ENCODE measurements at regions not wholly inside any gene's neighbourhood (a gene's known extent, or its start where the extent isn't known, plus 50 kb on each side); places are given as distances from the start of the nearest gene placed in this dataset.
A peak's percentile ranks its signal among the peaks of the same experiment; 100 is the strongest.

GRCh38 chr4:67162690-67163089, 382.6 kb downstream of the CENPC start:
- Histone ChIP-seq H3K4me1 (no peaks in the 10 kb centered on the region), H3K27me3 (no peaks in the 10 kb centered on the region), H3K9me3 (no peaks in the 10 kb centered on the region), H3K36me3 (no peaks in the 10 kb centered on the region), H3K4me3 (no peak overlapping the region), H3K27ac (no peak overlapping the region)
- 83 to 89% methylated on average over 2 of the region's 2 CpGs for WGBS, 2 donors (ENCODE audit: low coverage in 1 of 2)
- TF ChIP-seq POLR2AphosphoS5 (IDR thresholded peaks at IDR 0.05), result no peak
- no peak for TF ChIP-seq POLR2A (IDR thresholded peaks at IDR 0.05)
- TF ChIP-seq, protein P1, sequence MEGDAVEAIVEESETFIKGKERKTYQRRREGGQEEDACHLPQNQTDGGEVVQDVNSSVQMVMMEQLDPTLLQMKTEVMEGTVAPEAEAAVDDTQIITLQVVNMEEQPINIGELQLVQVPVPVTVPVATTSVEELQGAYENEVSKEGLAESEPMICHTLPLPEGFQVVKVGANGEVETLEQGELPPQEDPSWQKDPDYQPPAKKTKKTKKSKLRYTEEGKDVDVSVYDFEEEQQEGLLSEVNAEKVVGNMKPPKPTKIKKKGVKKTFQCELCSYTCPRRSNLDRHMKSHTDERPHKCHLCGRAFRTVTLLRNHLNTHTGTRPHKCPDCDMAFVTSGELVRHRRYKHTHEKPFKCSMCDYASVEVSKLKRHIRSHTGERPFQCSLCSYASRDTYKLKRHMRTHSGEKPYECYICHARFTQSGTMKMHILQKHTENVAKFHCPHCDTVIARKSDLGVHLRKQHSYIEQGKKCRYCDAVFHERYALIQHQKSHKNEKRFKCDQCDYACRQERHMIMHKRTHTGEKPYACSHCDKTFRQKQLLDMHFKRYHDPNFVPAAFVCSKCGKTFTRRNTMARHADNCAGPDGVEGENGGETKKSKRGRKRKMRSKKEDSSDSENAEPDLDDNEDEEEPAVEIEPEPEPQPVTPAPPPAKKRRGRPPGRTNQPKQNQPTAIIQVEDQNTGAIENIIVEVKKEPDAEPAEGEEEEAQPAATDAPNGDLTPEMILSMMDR (IDR thresholded peaks at IDR 0.05), result no peak
- TF ChIP-seq EP300 (IDR thresholded peaks at IDR 0.05), result no peak
- no peak for ATAC-seq

DNA sequence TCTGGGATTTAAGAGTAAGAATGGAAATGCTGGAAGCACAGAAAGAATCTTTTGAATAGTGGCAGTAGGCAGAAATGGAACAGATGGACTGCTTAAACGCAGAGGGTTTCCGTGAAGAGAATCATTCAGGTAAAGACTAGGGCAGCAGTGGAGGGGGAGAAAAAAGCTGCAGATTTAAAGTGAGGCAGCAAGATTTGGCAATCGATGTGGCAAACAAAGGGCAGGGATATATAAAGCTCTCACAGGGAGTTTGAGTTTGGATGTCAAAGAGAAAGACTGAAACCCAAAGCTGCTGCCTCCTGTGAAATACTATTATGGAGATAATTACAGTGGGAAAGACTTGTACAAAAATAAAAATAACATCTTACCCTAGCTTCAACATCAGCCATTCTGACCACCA, 384.0 kb downstream of the CENPC start:
- Histone ChIP-seq H3K4me1 (no peaks in the 10 kb centered on the region), H3K27me3 (no peaks in the 10 kb centered on the region), H3K9me3 (no peaks in the 10 kb centered on the region), H3K27ac (no peak overlapping the region), H3K36me3 (no peaks in the 10 kb centered on the region), H3K4me3 (no peak overlapping the region)
- 54 to 75% methylated on average over 3 of the region's 3 CpGs for WGBS, 2 donors (ENCODE audit: low coverage in 1 of 2)
- ATAC-seq, result no peak
- no peak for TF ChIP-seq POLR2AphosphoS5 (IDR thresholded peaks at IDR 0.05)
- no peak for TF ChIP-seq EP300 (IDR thresholded peaks at IDR 0.05)
- TF ChIP-seq, protein P1 (IDR thresholded peaks at IDR 0.05), result no peak
- no peak for TF ChIP-seq POLR2A (IDR thresholded peaks at IDR 0.05)

- H3K27me3 ChIP-seq, result no peaks in the 10 kb centered on the region
- 14 to 29% methylated on average over 3 of the region's 3 CpGs for WGBS, 2 donors (ENCODE audit: low coverage in 1 of 2)
- no peaks in the 10 kb centered on the region for H3K4me1 ChIP-seq
- no peaks in the 10 kb centered on the region for H3K36me3 ChIP-seq
- H3K27ac ChIP-seq, result no peak overlapping the region
- TF ChIP-seq, protein P1 (IDR thresholded peaks at IDR 0.05), result no peak
- TF ChIP-seq POLR2A (IDR thresholded peaks at IDR 0.05), result no peak
- no peak for TF ChIP-seq POLR2AphosphoS5 (IDR thresholded peaks at IDR 0.05)
- no peak for TF ChIP-seq EP300 (IDR thresholded peaks at IDR 0.05)
- no peaks in the 10 kb centered on the region for H3K9me3 ChIP-seq
- H3K4me3 ChIP-seq, result no peak overlapping the region
- ATAC-seq, result no peak
These were observed 384.9 kb downstream of the CENPC start for GRCh38 chr4:67160394-67160793.

DNA sequence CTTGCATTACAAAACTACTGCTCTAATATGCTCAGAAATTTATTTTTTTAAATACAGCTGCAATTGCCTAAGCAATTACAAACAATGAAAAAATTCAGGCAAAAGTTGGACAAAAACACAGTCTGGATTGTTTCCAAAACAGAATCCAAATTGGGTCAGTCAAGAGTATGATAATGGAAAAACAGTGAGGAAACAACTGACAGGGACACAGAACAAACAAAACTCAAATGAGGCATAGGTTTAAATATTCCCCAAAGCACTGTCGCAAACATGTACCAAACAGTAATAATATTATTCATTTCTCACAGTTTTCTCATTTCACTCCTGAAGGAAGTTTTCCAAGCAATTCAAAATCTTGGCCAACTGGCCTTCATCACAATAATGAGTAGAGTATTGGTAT, 386.6 kb downstream of the CENPC start:
- WGBS, 2 donors (ENCODE audit: low coverage in 1 of 2), result 50 to 65% methylated on average over 1 of the region's 1 CpG
- H3K4me1 ChIP-seq, result no peaks in the 10 kb centered on the region
- ATAC-seq, result peak; percentile 58
- no peak overlapping the region for H3K4me3 ChIP-seq
- no peaks in the 10 kb centered on the region for H3K36me3 ChIP-seq
- no peaks in the 10 kb centered on the region for H3K27me3 ChIP-seq
- no peak overlapping the region for H3K27ac ChIP-seq
- TF ChIP-seq, protein P1 (IDR thresholded peaks at IDR 0.05), result no peak
- TF ChIP-seq POLR2A (IDR thresholded peaks at IDR 0.05), result no peak
- TF ChIP-seq EP300 (IDR thresholded peaks at IDR 0.05), result no peak
- TF ChIP-seq POLR2AphosphoS5 (IDR thresholded peaks at IDR 0.05), result no peak
- no peaks in the 10 kb centered on the region for H3K9me3 ChIP-seq

- H3K4me3 ChIP-seq, result no peak overlapping the region
- H3K27me3 ChIP-seq, result no peaks in the 10 kb centered on the region
- no peaks in the 10 kb centered on the region for H3K4me1 ChIP-seq
- no peak overlapping the region for H3K27ac ChIP-seq
- WGBS, 2 donors (ENCODE audit: low coverage in 1 of 2), result 60 to 81% methylated on average over 3 of the region's 3 CpGs
- no peaks in the 10 kb centered on the region for H3K36me3 ChIP-seq
- H3K9me3 ChIP-seq, result peaks cover 0 to 5% (median 0%) of the 10 kb centered on the region in 3 donors
- TF ChIP-seq, protein P1 (IDR thresholded peaks at IDR 0.05), result no peak
- TF ChIP-seq POLR2A (IDR thresholded peaks at IDR 0.05) (no peak), EP300 (IDR thresholded peaks at IDR 0.05) (no peak), POLR2AphosphoS5 (IDR thresholded peaks at IDR 0.05) (no peak)
- no peak for ATAC-seq
These were observed 392.3 kb downstream of the CENPC start for GRCh38 chr4:67152976-67153375.
